Fibroblast of the aortic adventitia (primary cell): ENCODE measurements at regions not wholly inside any gene's neighbourhood (a gene's known extent, or its start where the extent isn't known, plus 50 kb on each side); places are given as distances from the start of the nearest gene placed in this dataset.

Source experiments
- DNase-seq: peaks from one replicate; pipeline ENCODE4 v3.0.0-alpha.2; 2010; ENCODE audit warnings: low read depth
- H3K4me3 ChIP-seq: 2 replicates; pipeline ENCODE4 v1.5.1; 2011; ENCODE audit warnings: low read depth, mild to moderate bottlenecking, control low read depth, low read length, moderate library complexity
- TF ChIP-seq, protein P1 (sequence below): IDR thresholded peaks from 2 replicates; pipeline ENCODE4 v1.5.1; 2011; ENCODE audit warnings: mild to moderate bottlenecking, low read length, control low read depth, inconsistent platforms; ENCODE audit not compliant: insufficient read depth

GRCh38 chr7:68256295-68256694, 1259.7 kb downstream of the TYW1 start:
- TF ChIP-seq, protein P1, sequence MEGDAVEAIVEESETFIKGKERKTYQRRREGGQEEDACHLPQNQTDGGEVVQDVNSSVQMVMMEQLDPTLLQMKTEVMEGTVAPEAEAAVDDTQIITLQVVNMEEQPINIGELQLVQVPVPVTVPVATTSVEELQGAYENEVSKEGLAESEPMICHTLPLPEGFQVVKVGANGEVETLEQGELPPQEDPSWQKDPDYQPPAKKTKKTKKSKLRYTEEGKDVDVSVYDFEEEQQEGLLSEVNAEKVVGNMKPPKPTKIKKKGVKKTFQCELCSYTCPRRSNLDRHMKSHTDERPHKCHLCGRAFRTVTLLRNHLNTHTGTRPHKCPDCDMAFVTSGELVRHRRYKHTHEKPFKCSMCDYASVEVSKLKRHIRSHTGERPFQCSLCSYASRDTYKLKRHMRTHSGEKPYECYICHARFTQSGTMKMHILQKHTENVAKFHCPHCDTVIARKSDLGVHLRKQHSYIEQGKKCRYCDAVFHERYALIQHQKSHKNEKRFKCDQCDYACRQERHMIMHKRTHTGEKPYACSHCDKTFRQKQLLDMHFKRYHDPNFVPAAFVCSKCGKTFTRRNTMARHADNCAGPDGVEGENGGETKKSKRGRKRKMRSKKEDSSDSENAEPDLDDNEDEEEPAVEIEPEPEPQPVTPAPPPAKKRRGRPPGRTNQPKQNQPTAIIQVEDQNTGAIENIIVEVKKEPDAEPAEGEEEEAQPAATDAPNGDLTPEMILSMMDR: no peak
- H3K4me3 ChIP-seq: no peak overlapping the region

DNA sequence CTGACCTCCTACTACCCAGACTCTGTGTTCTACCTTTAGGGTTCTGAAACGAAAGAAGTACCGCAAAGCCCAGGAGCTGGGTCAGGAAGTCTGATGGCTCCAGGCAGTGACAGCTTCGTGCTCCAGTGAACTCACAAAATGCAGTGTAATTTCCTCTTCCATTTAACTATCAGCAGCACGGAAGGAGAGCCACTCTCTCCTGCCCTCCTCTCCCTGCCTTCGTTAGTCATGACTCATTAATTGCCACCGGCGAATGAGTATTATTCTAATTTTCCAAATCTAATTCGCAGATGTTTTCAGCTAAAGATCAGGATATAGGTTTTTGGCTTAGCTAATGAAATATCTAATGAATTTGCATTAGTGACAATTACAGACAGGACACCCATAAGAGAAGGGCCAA, 1262.0 kb downstream of the TYW1 start:
- TF ChIP-seq, protein P1: no peak
- no peak for DNase-seq
- no peak overlapping the region for H3K4me3 ChIP-seq

More at GRCh38 chr7:68256295-68256694, 1259.7 kb downstream of the TYW1 start:
- DNase-seq: no peak

DNA sequence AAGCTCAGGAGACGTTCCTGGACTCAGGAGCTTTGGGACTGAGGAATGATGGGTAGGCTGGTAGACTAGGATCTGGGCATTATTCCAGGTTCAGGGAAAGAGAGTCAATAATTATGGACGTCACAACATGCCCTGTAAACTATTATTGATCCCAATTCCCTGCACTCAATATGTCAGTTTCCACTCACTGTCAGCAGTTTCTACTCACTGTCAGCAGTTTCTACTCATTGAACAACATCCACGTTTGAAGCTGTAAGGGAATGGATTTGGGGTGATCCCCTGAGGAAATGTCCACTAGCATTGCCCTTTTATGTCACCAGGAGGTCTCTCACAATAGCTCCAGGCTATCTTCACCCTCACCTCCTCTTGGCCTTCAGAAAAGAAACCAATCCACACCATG, 1268.6 kb downstream of the TYW1 start:
- DNase-seq: no peak
- no peak overlapping the region for H3K4me3 ChIP-seq
- TF ChIP-seq, protein P1: no peak

GRCh38 chr7:68266004-68266579, 1269.5 kb downstream of the TYW1 start:
- DNase-seq: no peak
- no peak overlapping the region for H3K4me3 ChIP-seq
- TF ChIP-seq, protein P1: no peak

DNA sequence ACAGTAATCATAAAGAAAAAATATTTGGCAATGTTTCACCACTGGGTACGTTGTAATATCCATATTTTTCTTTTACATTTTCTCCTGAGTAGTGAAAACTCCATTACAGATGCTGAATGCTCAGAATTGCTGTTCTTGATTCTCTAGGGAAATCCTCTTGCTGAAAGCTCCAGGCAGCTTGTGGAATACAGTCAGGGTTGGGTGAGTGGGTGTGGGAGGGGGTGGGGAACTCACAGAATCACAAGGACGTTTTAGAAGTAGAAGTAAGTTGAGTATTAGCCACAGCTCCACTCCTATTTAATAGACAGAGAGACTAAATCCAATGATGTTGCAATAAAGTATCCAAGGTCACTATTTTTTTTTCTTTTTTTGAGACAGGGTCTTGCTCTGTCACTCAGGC, 1270.9 kb downstream of the TYW1 start:
- TF ChIP-seq, protein P1: no peak
- no peak for DNase-seq
- H3K4me3 ChIP-seq: no peak overlapping the region

DNA sequence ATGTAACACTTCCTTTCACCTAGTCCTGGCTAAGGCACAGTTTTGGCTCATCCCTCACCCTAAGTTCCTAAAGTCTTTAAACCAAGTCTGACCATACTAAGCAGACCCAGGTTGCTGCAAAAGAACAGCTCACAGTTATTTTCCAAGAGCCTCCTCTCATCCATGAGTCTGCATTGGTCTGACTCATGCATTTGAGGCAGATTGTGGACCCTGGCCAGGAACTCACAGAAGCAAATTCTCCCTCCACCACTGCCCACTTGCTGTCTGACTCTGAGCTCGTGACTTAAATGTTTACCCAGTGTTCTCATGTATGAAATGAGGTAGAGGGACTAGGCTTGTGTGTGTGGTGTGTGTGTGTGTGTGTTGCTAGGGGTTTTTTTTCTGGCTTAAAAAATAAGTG, 1272.8 kb downstream of the TYW1 start:
- TF ChIP-seq, protein P1: no peak
- DNase-seq: peak; percentile 1
- no peak overlapping the region for H3K4me3 ChIP-seq

- DNase-seq: no peak
- TF ChIP-seq, protein P1: no peak
- no peak overlapping the region for H3K4me3 ChIP-seq
These were observed 1275.9 kb downstream of the TYW1 start for GRCh38 chr7:68272507-68272906.
